Colonic mucosa (tissue), 4 donors: ENCODE measurements at regions not wholly inside any gene's neighbourhood (a gene's known extent, or its start where the extent isn't known, plus 50 kb on each side); places are given as distances from the start of the nearest gene placed in this dataset.

Experiments used
- DNase-seq: peaks from one replicate; pipeline ENCODE4 v3.0.0-alpha.2; 2020
- H3K27ac ChIP-seq: fragments of 200-600 bp; one replicate; pipeline ENCODE4 v1.8.0; 2021
- H3K27me3 ChIP-seq: fragments of 200-600 bp; one replicate; pipeline ENCODE4 v1.8.0; 2021
- H3K36me3 ChIP-seq: fragments of 200-600 bp; one replicate; pipeline ENCODE4 v1.8.0; 2021
- H3K4me1 ChIP-seq: fragments of 200-600 bp; one replicate; pipeline ENCODE4 v1.8.0; 2021; ENCODE audit warnings: mild to moderate bottlenecking
- H3K4me3 ChIP-seq: fragments of 200-600 bp; one replicate; pipeline ENCODE4 v1.8.0; 2021
- H3K9ac ChIP-seq, 2 donors: one replicate each; pipeline ENCODE4 v1.7.0; 2013; ENCODE audit warnings: control low read depth in 2 of 2, low read depth in 2 of 2, low read length in 2 of 2
- H3K9me3 ChIP-seq: fragments of 200-600 bp; one replicate; pipeline ENCODE4 v1.8.0; 2021
- CTCF ChIP-seq: fragments of 200-600 bp; IDR thresholded peaks from one replicate; pipeline ENCODE4 v1.8.0; 2022; ENCODE audit warnings: antibody characterized with exemption, mild to moderate bottlenecking
- intact Hi-C: fragments of 100-400 bp; cut with DNase I; formaldehyde crosslinking; loops from one replicate; pipeline ENCODE4 v1.14.1; 2022
- donor health status: healthy.
- donor health status: DM: no; HTN: no; CAD: no.
- donor health status: DM: no; HTN: no; CAD: no.

DNA sequence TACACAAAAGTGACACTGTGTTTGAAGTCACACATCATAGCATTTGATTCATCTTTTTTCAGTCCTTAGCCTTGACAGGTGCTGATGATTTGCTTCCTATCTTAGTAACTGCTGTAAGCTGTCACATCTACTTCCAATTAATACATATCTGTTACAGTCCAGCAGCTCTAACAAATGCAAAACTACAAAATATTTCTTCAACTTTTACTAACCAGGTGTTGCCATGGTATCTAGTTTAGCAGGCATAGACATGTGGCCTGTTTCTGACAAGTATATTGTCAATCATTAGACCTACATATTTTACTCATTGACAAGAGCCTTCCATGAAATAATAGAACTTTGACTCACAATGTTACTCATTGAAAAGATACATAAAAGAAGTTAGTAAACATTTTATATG lies 1159.7 kb downstream of the GRIK2 start:
- DNase-seq = no peak
- Histone ChIP-seq H3K9ac (no peak overlapping the region), H3K27me3 (no peaks in the 10 kb centered on the region), H3K4me3 (no peak overlapping the region), H3K4me1 (no peaks in the 10 kb centered on the region), H3K9me3 (no peaks in the 10 kb centered on the region), H3K27ac (no peak overlapping the region), H3K36me3 (no peaks in the 10 kb centered on the region)
- no peak for TF ChIP-seq CTCF
- intact Hi-C loops = no loop called here

GRCh38 chr6:102549221-102549874 lies 1155.8 kb downstream of the GRIK2 start:
- no peak overlapping the region for H3K4me3 ChIP-seq
- H3K36me3 ChIP-seq = no peaks in the 10 kb centered on the region
- intact Hi-C loops = no loop called here
- H3K27ac ChIP-seq = no peak overlapping the region
- no peak for TF ChIP-seq CTCF
- H3K4me1 ChIP-seq = no peaks in the 10 kb centered on the region
- H3K9ac ChIP-seq = no peak overlapping the region
- H3K27me3 ChIP-seq = no peaks in the 10 kb centered on the region
- H3K9me3 ChIP-seq = no peaks in the 10 kb centered on the region
- no peak for DNase-seq

DNA sequence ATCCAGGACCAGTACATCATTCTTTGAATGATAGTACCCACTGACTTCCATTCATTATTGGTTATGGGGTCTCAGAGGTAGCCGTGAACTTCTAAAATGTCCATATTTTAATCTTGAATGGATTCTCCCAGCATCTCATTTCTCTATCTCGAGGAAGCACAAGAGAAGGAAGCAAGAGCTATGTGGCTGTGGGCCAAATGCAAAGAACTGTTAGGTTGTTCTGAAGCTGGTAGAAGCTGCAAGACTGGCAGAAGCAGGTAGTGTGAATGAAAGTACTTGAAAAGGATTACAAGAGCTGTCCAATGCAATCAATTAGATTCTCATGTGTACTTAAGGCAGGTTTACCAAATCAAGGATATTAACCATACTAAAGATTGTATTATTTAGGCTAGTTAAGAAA lies 1131.8 kb downstream of the GRIK2 start:
- Histone ChIP-seq H3K4me1 (no peaks in the 10 kb centered on the region), H3K27ac (no peak overlapping the region), H3K9me3 (no peaks in the 10 kb centered on the region), H3K36me3 (no peaks in the 10 kb centered on the region), H3K9ac (no peak overlapping the region), H3K4me3 (no peak overlapping the region), H3K27me3 (no peaks in the 10 kb centered on the region)
- DNase-seq = no peak
- intact Hi-C loops = no loop called here
- TF ChIP-seq CTCF = no peak

- no peaks in the 10 kb centered on the region for H3K36me3 ChIP-seq
- no peak overlapping the region for H3K4me3 ChIP-seq
- no peaks in the 10 kb centered on the region for H3K4me1 ChIP-seq
- no peak for DNase-seq
- intact Hi-C loops = no loop called here
- no peaks in the 10 kb centered on the region for H3K27me3 ChIP-seq
- H3K9ac ChIP-seq = no peak overlapping the region
- no peaks in the 10 kb centered on the region for H3K9me3 ChIP-seq
- no peak for TF ChIP-seq CTCF
- H3K27ac ChIP-seq = no peak overlapping the region
Observed at GRCh38 chr6:102520966-102521365, 1127.5 kb downstream of the GRIK2 start.

DNA sequence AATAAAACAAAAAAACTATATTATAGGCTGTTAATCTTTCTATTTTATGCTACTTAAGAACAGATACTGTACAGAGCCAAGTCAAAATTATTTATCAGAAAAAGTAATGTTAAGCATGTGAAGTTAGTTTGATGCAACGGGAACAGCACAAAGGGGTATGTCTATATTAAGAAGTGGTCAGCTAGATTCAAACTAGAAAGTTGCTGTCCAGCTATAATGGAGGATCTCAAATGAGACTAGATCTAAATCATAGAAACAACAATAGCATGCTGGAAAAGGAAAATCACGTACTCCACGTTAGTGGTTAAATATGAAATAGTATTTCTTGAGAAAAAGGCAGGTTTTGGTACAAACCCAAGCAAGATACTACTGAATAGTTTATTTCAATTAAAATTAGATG lies 1124.0 kb downstream of the GRIK2 start:
- intact Hi-C loops = no loop called here
- no peaks in the 10 kb centered on the region for H3K36me3 ChIP-seq
- no peaks in the 10 kb centered on the region for H3K9me3 ChIP-seq
- DNase-seq = no peak
- no peaks in the 10 kb centered on the region for H3K4me1 ChIP-seq
- H3K9ac ChIP-seq = no peak overlapping the region
- H3K27me3 ChIP-seq = no peaks in the 10 kb centered on the region
- H3K4me3 ChIP-seq = no peak overlapping the region
- H3K27ac ChIP-seq = no peak overlapping the region
- TF ChIP-seq CTCF = no peak
